GM18507 (cell line): ENCODE measurements at regions not wholly inside any gene's neighbourhood (a gene's known extent, or its start where the extent isn't known, plus 50 kb on each side); places are given as distances from the start of the nearest gene placed in this dataset.
"Not testable (repeated sequence)": the region's sequence is repeated elsewhere in the genome, so short reads cannot be mapped to it uniquely, and the experiment has no call there.

Source experiments
- DNase-seq: peaks from one replicate; pipeline ENCODE4 v3.0.0; 2011; ENCODE audit warnings: low read depth; ENCODE audit not compliant: insufficient read length; ENCODE audit errors: extremely low spot score
- FAIRE-seq: peaks from 2 replicates; lab custom pipeline; 2011; peaks lifted over from hg19 to GRCh38; lab: Jason Lieb, UNC

DNA sequence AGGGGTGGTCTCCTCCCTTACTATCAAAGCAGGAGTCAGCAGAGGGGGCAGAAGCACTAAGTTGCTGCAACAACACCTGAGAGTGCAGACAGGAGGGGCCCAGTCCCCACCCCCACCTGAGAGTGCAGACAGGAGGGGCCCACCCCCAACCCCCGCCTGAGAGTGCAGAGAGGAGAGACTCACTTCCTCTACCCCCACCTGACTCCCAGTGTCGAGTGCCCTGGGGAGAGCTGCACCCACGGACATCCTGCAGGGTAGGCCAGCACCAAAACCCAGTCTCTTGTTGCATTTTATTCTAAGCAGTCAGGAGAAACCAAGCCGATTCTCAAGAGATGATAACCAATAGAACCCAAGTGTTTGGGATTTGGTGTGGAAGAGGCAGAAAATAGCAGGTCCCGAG, 78.4 kb downstream of the NAPG start:
- FAIRE-seq, result no peak
- DNase-seq, result no peak

DNA sequence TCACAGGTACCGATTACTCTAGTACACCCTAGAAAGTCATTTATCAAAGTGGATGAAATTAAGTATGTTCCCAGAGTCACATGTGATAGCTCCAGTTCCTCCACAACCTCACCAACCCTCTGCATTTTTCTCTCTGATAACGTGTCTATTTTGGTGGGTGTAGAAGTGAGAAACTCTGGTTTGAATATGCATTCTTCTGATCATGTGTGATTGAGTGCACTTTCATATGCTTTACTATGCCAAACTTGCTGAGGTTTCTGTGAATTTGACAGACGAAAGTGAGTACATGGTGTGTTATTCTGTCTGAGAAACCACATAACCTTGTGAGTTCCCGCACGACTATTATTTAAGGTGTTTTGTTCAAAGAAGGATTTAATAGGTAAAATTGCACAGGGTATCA, 81.1 kb downstream of the NAPG start:
- FAIRE-seq, DNase-seq: not testable (repeated sequence)

DNA sequence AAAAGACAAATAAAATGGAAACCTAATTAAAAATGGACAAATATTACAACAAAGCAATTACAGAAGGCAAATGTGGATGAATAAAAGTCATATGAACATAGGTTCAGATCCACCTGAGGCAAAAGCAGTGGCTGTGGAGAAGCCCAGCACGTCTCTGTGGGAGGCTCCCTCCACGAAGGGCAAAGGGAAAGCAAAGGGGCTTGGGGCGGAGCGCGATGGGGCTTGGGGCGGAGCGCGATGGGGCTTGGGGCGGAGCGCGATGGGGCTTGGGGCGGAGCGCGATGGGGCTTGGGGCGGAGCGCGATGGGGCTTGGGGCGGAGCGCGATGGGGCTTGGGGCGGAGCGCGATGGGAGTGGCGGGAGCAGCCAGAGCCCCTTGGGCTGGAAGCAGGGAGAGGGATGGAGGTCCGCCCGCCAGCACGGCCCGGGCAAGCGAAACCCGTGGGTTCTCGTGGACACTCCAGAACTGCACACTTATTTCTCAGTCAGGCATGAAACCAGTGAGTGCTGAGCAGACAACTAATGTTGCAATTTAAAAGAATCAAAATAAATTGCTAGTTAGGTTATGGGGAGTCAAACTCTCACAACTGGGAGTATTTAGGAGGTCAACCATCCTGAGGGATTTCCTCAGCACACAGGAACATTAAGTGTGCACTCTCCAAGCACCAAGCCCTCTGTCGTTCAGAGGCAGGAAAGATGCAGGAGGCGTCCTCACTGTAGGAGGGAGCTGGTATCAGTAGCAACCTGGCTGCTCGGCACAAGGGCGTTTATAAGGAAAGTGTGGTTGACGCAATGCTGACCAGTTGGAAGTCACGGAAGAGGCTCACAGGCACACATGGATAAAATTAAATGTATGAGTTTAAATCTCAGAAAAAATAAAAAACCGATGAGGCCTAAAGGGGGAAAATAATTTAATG, 81.8 kb downstream of the NAPG start:
- not testable (repeated sequence) for DNase-seq, FAIRE-seq

DNA sequence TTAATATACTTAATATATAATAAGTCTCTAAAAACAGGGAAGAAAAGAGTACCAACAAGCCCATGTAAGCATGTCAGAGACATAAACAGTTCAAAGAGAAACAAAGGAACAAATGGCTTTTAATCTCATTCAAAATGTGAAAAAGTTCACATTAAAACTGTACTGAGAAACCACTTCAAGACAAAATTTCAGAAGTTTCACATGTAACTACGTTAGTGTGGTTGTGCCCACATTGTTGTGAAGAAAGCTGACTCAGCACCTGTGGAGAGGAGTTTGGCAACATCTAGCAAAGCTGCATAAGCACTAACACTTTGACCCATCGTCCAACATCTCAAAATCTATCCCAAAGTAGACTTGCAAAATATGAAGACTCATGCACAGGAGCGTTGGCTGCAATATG, 82.6 kb downstream of the NAPG start:
- not testable (repeated sequence) for FAIRE-seq, DNase-seq

DNA sequence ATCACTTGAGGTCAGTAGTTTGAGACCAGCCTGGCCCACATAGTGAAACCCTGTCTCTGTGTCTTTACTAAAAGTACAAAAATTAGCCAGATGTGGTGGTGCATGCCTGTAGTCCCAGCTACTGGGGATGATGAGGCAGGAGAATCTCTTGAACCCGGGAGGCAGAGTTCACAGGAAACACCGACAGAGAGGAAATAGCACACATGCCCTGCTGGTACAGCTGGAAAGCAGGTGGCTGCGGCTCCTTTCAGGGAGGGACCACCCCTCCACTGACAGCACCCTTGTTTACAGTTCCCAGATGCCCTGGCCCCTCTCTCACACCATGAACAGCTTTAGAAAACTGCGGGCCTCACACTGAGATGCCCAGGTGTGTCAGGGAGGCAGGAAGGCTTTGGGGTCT, 83.2 kb downstream of the NAPG start:
- FAIRE-seq, DNase-seq: not testable (repeated sequence)

DNA sequence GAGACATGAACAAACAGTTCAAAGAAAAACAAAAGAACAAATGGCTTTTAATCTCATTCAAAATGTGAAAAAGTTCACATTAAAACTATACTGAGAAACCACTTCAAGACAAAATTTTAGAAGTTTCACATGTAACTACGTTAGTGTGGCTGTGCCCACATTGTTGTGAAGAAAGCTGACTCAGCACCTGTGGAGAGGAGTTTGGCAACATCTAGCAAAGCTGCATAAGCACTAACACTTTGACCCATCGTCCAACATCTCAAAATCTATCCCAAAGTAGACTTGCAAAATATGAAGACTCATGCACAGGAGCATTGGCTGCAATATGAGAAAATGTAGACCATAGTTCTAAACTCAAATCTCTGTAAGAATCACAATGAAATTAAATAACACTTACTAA, 87.4 kb downstream of the NAPG start:
- FAIRE-seq, DNase-seq: not testable (repeated sequence)

DNA sequence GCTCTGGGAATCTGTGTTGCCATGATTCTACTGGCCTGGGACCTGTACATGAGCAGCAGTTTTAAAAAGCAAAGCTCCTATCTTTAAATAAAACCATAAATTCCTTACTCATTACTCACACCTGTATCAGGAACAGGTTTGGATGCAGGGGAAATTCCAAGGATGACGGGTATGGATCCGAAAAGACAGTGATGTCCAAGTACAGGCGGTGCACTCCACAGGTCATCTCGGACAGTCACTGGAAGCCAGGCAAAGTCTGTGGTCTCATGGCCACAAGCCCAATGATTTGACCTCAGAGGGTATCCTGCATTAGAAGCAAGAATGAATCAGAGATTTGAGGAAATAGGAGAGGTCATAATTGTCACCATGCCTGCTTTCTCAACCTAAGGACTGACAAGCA, 90.9 kb downstream of the NAPG start:
- DNase-seq, result not testable (repeated sequence)
- FAIRE-seq, result peak; percentile 18

DNA sequence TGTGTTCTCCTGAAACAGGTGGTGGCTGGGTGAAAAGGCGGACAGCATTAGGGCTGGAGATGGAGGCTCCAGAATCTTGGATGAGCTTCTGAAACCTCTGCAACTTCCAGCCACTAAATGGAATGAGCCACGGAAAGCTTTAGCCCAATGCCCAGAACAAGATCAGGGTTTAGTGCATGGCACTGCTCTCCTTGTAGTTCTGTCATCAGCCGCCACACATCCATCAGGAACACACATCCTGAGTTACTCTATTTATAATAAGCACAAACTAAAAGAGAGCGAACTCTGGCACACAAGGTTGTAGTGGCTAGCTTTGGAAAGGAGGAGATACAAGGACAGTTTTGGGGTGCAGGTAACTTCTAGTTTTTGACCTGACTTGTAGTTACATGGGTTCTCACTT, 93.0 kb downstream of the NAPG start:
- not testable (repeated sequence) for FAIRE-seq, DNase-seq

DNA sequence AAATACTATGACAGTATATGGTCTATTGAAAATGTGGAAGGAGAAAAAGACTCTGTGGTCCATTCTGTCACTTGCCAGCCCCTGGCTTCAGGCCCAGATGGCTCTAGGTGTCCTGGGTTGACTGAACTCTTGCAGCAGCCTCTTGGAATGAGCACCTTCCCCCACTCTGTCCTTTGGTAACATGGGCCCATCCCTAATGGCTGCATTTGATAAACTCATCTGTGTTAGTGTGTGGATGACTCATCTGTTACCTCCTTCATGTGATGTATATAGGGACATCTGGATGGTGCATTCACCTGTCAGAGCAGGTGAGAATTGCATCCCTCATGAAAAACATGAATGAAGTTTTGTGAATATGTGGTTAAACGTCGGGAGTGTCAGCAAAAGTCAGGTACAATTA, 93.5 kb downstream of the NAPG start:
- not testable (repeated sequence) for DNase-seq, FAIRE-seq

DNA sequence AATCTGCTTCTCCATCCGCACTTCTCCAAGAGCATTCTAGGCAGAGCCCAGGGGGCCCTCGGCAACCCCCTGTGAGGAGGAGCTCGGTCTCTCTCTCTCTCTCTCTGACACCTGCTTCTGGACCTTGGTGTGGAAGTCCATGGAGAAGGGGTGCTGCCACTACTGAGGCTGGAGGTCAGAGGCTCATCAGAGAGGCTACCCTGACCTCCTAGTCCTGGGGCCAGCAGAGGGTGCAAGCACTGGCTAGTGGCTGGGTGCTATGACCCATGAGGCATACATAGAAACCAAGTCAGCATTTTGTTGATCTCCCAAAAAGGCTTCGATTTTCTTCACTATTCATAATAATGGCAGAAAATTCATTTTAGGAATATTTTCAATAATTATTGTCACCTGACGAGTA, 94.0 kb downstream of the NAPG start:
- FAIRE-seq, DNase-seq: not testable (repeated sequence)
